Calu3 (cell line): ENCODE measurements at regions not wholly inside any gene's neighbourhood (a gene's known extent, or its start where the extent isn't known, plus 50 kb on each side); places are given as distances from the start of the nearest gene placed in this dataset.

ENCODE experiments used
- BruUV-seq: library from RNA; stranded (reverse); fragments of 400-500 nt; replicated peaks from 2 replicates; lab custom pipeline; 2021; lab: Mats Ljungman, UMichigan
- CTCF ChIA-PET: fragments of 300-600 bp; sonication (Branson Sonifier 250); formaldehyde crosslinking; loops from one replicate; lab custom pipeline; 2022; ENCODE audit warnings: antibody characterized with exemption; lab: Charles Lee
- DNase-seq: peaks from one replicate; pipeline ENCODE4 v3.0.0; 2022
- H3K27ac Mint-ChIP-seq: one replicate; pipeline ENCODE4 v1.8.0; 2022; ENCODE audit warnings: mixed read lengths; ENCODE audit not compliant: unreplicated experiment
- H3K27me3 Mint-ChIP-seq: one replicate; pipeline ENCODE4 v1.8.0; 2022; ENCODE audit warnings: mixed read lengths; ENCODE audit not compliant: unreplicated experiment
- H3K36me3 Mint-ChIP-seq: one replicate; pipeline ENCODE4 v1.8.0; 2022; ENCODE audit warnings: mild to moderate bottlenecking, moderate library complexity, mixed read lengths; ENCODE audit not compliant: insufficient read depth, unreplicated experiment
- H3K4me1 Mint-ChIP-seq: one replicate; pipeline ENCODE4 v1.8.0; 2022; ENCODE audit warnings: mild to moderate bottlenecking, low read depth, mixed read lengths; ENCODE audit not compliant: unreplicated experiment
- H3K4me3 Mint-ChIP-seq: one replicate; pipeline ENCODE4 v1.8.0; 2022; ENCODE audit warnings: mild to moderate bottlenecking, low read depth, moderate library complexity, mixed read lengths; ENCODE audit not compliant: unreplicated experiment
- H3K9me3 Mint-ChIP-seq: one replicate; pipeline ENCODE4 v1.8.0; 2022; ENCODE audit warnings: low read depth, mixed read lengths; ENCODE audit not compliant: unreplicated experiment
- CTCF ChIP-seq: fragments of 200-600 bp; IDR thresholded peaks from one replicate; pipeline ENCODE4 v1.8.0; 2022; ENCODE audit warnings: antibody characterized with exemption; ENCODE audit not compliant: unreplicated experiment
- intact Hi-C: fragments of 100-400 bp; cut with micrococcal nuclease; formaldehyde crosslinking; loops from one replicate; pipeline ENCODE4 v1.10.0; 2022; ENCODE audit not compliant: unreplicated experiment

- CTCF ChIA-PET, result no interaction called here
- no peaks in the 10 kb centered on the region for H3K36me3 Mint-ChIP-seq
- H3K4me3 Mint-ChIP-seq, result no peak overlapping the region
- H3K27ac Mint-ChIP-seq, result no peak overlapping the region
- H3K4me1 Mint-ChIP-seq, result no peaks in the 10 kb centered on the region
- no TSS peak for BruUV-seq
- no peak for TF ChIP-seq CTCF
- intact Hi-C loops, result no loop called here
- no peak for DNase-seq
- no peaks in the 10 kb centered on the region for H3K27me3 Mint-ChIP-seq
- peaks cover 3% of the 10 kb centered on the region for H3K9me3 Mint-ChIP-seq
These were observed 566.4 kb upstream of the SUCLG2 start for GRCh38 chr3:68220832-68221231.

GRCh38 chr3:68211637-68212036 lies 557.2 kb upstream of the SUCLG2 start:
- Mint-ChIP-seq H3K4me1 (no peaks in the 10 kb centered on the region), H3K4me3 (no peak overlapping the region), H3K27ac (no peak overlapping the region), H3K27me3 (no peaks in the 10 kb centered on the region), H3K36me3 (no peaks in the 10 kb centered on the region), H3K9me3 (peaks cover 10% of the 10 kb centered on the region)
- no peak for DNase-seq
- TF ChIP-seq CTCF, result no peak
- CTCF ChIA-PET, result interaction anchor here (0.9 kb wide), 1 partner anchor 264 kb away, joined by 3 read pairs; no protein-coding TSS in a partner anchor
- intact Hi-C loops, result no loop called here
- BruUV-seq, result no TSS peak

GRCh38 chr3:68210635-68211034 lies 556.2 kb upstream of the SUCLG2 start:
- Mint-ChIP-seq H3K27me3 (no peaks in the 10 kb centered on the region), H3K36me3 (no peaks in the 10 kb centered on the region), H3K4me1 (no peaks in the 10 kb centered on the region), H3K27ac (no peak overlapping the region), H3K9me3 (peaks cover 10% of the 10 kb centered on the region), H3K4me3 (no peak overlapping the region)
- CTCF ChIA-PET, result interaction anchor here (1.3 kb wide), 1 partner anchor 391 kb away, joined by 3 read pairs; no protein-coding TSS in a partner anchor
- intact Hi-C loops, result no loop called here
- DNase-seq, result no peak
- no TSS peak for BruUV-seq
- no peak for TF ChIP-seq CTCF

DNA sequence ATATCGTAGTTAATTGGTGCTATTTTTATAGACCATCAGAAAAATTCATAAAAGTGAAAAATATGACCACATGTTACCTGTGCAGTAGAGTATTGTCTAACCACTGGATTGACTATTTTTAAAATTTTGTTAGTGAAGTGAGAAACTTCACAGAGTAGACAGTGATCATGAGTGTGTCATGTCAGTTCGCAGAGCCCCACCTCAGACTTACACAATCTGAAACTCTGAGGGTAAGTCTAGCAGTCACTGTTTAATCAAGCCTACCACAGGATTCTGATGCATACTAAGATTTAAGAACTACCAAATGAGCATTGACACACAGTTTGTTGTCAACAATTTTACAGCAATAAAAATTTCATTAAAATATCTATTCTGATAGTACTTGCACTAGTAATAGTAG lies 552.9 kb upstream of the SUCLG2 start:
- CTCF ChIA-PET, result no interaction called here
- TF ChIP-seq CTCF, result no peak
- no TSS peak for BruUV-seq
- H3K36me3 Mint-ChIP-seq, result no peaks in the 10 kb centered on the region
- intact Hi-C loops, result no loop called here
- H3K9me3 Mint-ChIP-seq, result peaks cover 12% of the 10 kb centered on the region
- H3K4me1 Mint-ChIP-seq, result no peaks in the 10 kb centered on the region
- no peak for DNase-seq
- H3K27me3 Mint-ChIP-seq, result no peaks in the 10 kb centered on the region
- no peak overlapping the region for H3K4me3 Mint-ChIP-seq
- H3K27ac Mint-ChIP-seq, result no peak overlapping the region
